ENCODE measurements at regions not wholly inside any gene's neighbourhood (a gene's known extent, or its start where the extent isn't known, plus 50 kb on each side); places are given as distances from the start of the nearest gene placed in this dataset.
A peak's percentile ranks its signal among the peaks of the same experiment; 100 is the strongest.

- DNase-seq (no peak), ATAC-seq (no peak)
- Mint-ChIP-seq H3K9me3 (ENCODE audit: insufficient read depth) (no peaks in the 10 kb centered on the region), H3K4me3 (no peak overlapping the region), H3K27me3 (ENCODE audit: low read depth) (no peaks in the 10 kb centered on the region), H3K27ac (no peak overlapping the region), H3K4me1 (ENCODE audit: low read depth) (peaks cover 8% of the 10 kb centered on the region), H3K36me3 (ENCODE audit: low read depth) (no peaks in the 10 kb centered on the region)
- POLR2A ChIA-PET = no interaction called here
- CTCF ChIA-PET = no interaction called here
These were observed 236.4 kb downstream of the PPP1R2C start for GRCh38 chrX:42541554-42541953.

DNA sequence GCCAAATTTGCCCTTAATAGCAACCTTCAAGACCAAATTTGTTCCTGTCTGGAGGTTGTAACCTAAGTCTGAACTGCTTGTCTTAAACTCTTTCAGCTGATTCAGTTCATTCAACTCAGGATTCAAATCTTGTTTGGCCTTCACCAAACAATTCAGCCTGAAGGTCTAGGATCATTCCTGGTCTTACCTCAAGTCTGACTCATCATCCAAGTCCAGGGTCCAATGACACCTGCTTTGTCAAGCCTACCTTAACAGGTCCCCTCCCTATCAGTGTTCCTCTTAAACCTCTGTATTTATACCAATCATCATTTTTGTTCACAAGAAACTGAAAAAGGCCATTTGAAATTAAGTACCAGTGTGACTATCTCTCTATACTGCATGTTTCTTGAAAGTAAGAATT, 237.8 kb downstream of the PPP1R2C start:
- CTCF ChIA-PET = no interaction called here
- POLR2A ChIA-PET = no interaction called here
- ATAC-seq (no peak), DNase-seq (no peak)
- H3K27me3 Mint-ChIP-seq (ENCODE audit: low read depth) = no peaks in the 10 kb centered on the region
- H3K4me3 Mint-ChIP-seq = no peak overlapping the region
- no peaks in the 10 kb centered on the region for H3K9me3 Mint-ChIP-seq (ENCODE audit: insufficient read depth)
- H3K36me3 Mint-ChIP-seq (ENCODE audit: low read depth) = no peaks in the 10 kb centered on the region
- H3K4me1 Mint-ChIP-seq (ENCODE audit: low read depth) = peaks cover 8% of the 10 kb centered on the region
- no peak overlapping the region for H3K27ac Mint-ChIP-seq

- peaks cover 5% of the 10 kb centered on the region for H3K9me3 Mint-ChIP-seq (ENCODE audit: insufficient read depth)
- ChIA-PET CTCF (no interaction called here), POLR2A (no interaction called here)
- H3K27ac Mint-ChIP-seq = peak overlapping the region; percentile 13
- H3K4me1 Mint-ChIP-seq (ENCODE audit: low read depth) = peaks cover 14% of the 10 kb centered on the region
- H3K36me3 Mint-ChIP-seq (ENCODE audit: low read depth) = no peaks in the 10 kb centered on the region
- no peak for DNase-seq
- H3K4me3 Mint-ChIP-seq = no peak overlapping the region
- ATAC-seq = no peak
- H3K27me3 Mint-ChIP-seq (ENCODE audit: low read depth) = no peaks in the 10 kb centered on the region
These were observed 239.6 kb downstream of the PPP1R2C start for GRCh38 chrX:42538405-42538804.

GRCh38 chrX:42536286-42536685, 241.7 kb downstream of the PPP1R2C start:
- H3K4me3 Mint-ChIP-seq = no peak overlapping the region
- H3K36me3 Mint-ChIP-seq (ENCODE audit: low read depth) = no peaks in the 10 kb centered on the region
- peaks cover 5% of the 10 kb centered on the region for H3K9me3 Mint-ChIP-seq (ENCODE audit: insufficient read depth)
- CTCF ChIA-PET = no interaction called here
- H3K27me3 Mint-ChIP-seq (ENCODE audit: low read depth) = no peaks in the 10 kb centered on the region
- H3K4me1 Mint-ChIP-seq (ENCODE audit: low read depth) = peaks cover 14% of the 10 kb centered on the region
- ATAC-seq = no peak
- POLR2A ChIA-PET = no interaction called here
- DNase-seq = no peak
- H3K27ac Mint-ChIP-seq = no peak overlapping the region

DNA sequence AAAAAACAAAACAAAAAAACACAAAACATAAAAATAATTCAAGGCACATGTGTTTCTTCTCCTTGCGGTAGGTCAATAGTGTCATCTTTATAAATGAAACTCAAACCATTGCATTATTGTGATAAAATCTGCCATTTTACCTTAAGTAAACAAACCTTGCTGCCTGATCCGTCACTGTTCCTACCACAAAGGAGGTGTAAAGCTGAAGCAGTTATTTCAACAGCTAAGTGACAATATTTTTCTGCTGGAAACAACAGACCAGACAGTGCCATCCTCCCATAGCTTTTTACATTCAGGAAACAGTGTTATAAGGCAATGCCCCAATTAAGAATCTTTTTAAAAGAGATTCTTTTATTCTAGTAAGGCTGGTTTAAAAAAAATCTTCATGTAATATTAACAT, 242.7 kb downstream of the PPP1R2C start:
- peaks cover 16% of the 10 kb centered on the region for H3K4me1 Mint-ChIP-seq (ENCODE audit: low read depth)
- no peaks in the 10 kb centered on the region for H3K36me3 Mint-ChIP-seq (ENCODE audit: low read depth)
- DNase-seq = no peak
- CTCF ChIA-PET = no interaction called here
- H3K27ac Mint-ChIP-seq = no peak overlapping the region
- no peak for ATAC-seq
- POLR2A ChIA-PET = no interaction called here
- H3K4me3 Mint-ChIP-seq = no peak overlapping the region
- H3K27me3 Mint-ChIP-seq (ENCODE audit: low read depth) = no peaks in the 10 kb centered on the region
- peaks cover 5% of the 10 kb centered on the region for H3K9me3 Mint-ChIP-seq (ENCODE audit: insufficient read depth)

DNA sequence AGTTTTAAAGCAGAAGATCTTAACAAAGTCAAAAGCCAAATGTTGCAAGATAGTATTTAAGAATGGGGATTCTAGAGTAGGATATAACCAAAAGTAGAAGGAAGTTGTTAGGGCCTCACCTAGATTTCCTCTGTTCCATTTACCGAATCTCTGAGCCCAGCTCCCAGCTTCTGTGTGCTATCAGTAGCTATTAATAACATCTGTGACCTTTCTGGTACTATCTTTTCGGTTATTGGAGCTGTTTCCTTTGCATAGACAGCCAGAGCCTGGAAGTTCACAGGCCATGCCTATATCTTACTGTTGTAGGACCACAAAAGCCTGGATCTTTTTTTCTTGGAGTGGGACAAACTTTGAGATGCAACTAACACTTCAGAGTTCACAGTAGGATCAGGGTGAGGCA, 244.2 kb downstream of the PPP1R2C start:
- POLR2A ChIA-PET = no interaction called here
- CTCF ChIA-PET = no interaction called here
- H3K4me3 Mint-ChIP-seq = no peak overlapping the region
- H3K27ac Mint-ChIP-seq = no peak overlapping the region
- no peak for DNase-seq
- peaks cover 5% of the 10 kb centered on the region for H3K9me3 Mint-ChIP-seq (ENCODE audit: insufficient read depth)
- H3K4me1 Mint-ChIP-seq (ENCODE audit: low read depth) = peaks cover 14% of the 10 kb centered on the region
- no peaks in the 10 kb centered on the region for H3K36me3 Mint-ChIP-seq (ENCODE audit: low read depth)
- ATAC-seq = no peak
- H3K27me3 Mint-ChIP-seq (ENCODE audit: low read depth) = no peaks in the 10 kb centered on the region

DNA sequence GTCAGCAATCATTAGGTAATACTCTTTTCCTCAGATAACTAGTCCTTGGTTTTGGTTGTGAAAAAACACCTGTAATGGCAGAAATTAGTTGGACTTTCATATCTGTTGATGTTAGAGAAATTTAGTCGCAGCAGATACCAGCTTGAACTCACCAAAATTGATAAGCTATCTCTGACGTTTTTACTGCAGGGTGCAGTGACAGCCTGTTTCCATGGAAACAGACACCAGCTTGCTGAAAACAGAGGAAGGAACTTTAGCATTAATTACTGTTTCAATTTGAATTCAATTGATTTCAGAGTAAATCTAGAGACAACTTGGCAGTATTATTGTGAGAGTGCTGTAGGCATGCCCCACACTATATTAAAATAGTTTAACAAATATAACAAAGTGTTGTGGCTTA, 246.5 kb downstream of the PPP1R2C start:
- POLR2A ChIA-PET = no interaction called here
- Mint-ChIP-seq H3K27ac (no peak overlapping the region), H3K9me3 (ENCODE audit: insufficient read depth) (peaks cover 9% of the 10 kb centered on the region), H3K36me3 (ENCODE audit: low read depth) (no peaks in the 10 kb centered on the region), H3K4me1 (ENCODE audit: low read depth) (peaks cover 8% of the 10 kb centered on the region), H3K4me3 (no peak overlapping the region), H3K27me3 (ENCODE audit: low read depth) (no peaks in the 10 kb centered on the region)
- ATAC-seq (no peak), DNase-seq (no peak)
- CTCF ChIA-PET = no interaction called here

DNA sequence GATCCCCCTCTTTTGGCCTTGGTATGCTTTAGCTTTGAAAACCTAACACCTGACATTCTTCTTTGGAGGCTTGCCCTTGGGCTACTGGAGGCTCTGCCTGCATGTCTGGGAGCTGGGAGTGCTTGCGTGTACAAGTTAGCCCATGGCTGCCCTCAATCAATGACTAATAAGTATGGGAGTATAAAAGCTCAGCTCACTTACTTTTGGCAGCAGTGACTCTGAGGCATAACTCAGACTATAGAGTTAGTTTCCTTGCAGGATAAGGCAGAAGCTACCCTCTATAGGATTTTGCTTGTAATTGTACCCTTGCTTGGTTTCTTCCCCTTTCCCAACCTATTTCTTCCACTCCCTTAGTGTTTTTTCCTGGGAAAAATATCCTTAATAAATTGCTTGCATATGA, 247.9 kb downstream of the PPP1R2C start:
- no peaks in the 10 kb centered on the region for H3K36me3 Mint-ChIP-seq (ENCODE audit: low read depth)
- no peak overlapping the region for H3K4me3 Mint-ChIP-seq
- ChIA-PET POLR2A (no interaction called here), CTCF (no interaction called here)
- H3K4me1 Mint-ChIP-seq (ENCODE audit: low read depth) = peaks cover 8% of the 10 kb centered on the region
- peaks cover 8% of the 10 kb centered on the region for H3K9me3 Mint-ChIP-seq (ENCODE audit: insufficient read depth)
- no peak for DNase-seq
- H3K27me3 Mint-ChIP-seq (ENCODE audit: low read depth) = no peaks in the 10 kb centered on the region
- H3K27ac Mint-ChIP-seq = no peak overlapping the region
- ATAC-seq = no peak

DNA sequence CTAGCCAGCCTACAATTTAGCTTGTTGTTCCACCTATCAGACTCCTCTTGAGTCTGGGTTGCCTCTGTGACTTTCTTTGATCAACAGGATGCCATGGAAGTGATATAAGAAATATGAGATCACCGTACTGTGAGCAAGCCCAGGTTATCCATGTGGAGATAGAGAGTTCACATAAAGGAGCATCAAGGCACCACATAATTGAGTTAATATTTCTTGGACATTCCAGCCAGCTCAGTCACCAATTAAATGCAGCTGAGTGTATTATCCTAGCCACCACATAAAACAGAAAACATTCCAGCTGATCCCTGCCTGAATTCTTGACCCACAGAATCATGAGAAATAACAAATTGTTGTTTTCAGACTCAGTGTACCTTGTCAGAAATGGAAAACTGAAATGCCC, 253.6 kb downstream of the PPP1R2C start:
- no peaks in the 10 kb centered on the region for H3K4me1 Mint-ChIP-seq (ENCODE audit: low read depth)
- ATAC-seq = no peak
- peaks cover 4% of the 10 kb centered on the region for H3K9me3 Mint-ChIP-seq (ENCODE audit: insufficient read depth)
- POLR2A ChIA-PET = no interaction called here
- H3K4me3 Mint-ChIP-seq = no peak overlapping the region
- no peaks in the 10 kb centered on the region for H3K36me3 Mint-ChIP-seq (ENCODE audit: low read depth)
- no peak for DNase-seq
- H3K27me3 Mint-ChIP-seq (ENCODE audit: low read depth) = no peaks in the 10 kb centered on the region
- H3K27ac Mint-ChIP-seq = no peak overlapping the region
- CTCF ChIA-PET = no interaction called here

DNA sequence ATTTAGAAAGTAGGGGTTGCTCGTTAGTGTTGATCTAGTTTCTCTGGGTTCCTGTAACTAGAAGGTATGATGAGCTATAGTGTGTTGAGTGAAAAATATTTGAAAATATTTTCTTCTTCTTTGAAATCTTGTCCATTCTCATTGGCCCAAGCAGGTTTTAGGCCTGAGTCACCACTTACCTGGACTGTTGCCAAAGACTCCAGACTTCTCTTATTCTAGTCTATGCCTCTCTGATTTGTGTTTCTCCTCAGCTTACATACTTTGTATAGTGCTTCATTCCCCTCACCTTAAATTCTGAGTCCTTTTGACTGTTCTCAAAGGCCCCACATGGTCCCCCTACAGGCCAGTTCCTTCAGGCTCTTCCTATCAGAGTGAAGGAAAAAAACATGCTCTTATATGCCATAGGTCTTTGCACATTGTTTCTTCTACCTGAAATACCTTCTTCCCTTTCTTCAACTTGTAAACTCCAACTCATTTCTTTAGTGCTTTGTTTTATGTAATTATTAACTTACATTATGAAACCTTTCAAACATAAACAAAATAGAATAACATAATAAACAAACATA, 258.2 kb downstream of the PPP1R2C start:
- Mint-ChIP-seq H3K9me3 (ENCODE audit: insufficient read depth) (no peaks in the 10 kb centered on the region), H3K4me3 (no peak overlapping the region), H3K27me3 (ENCODE audit: low read depth) (no peaks in the 10 kb centered on the region), H3K27ac (no peak overlapping the region), H3K4me1 (ENCODE audit: low read depth) (no peaks in the 10 kb centered on the region), H3K36me3 (ENCODE audit: low read depth) (no peaks in the 10 kb centered on the region)
- ChIA-PET CTCF (no interaction called here), POLR2A (no interaction called here)
- no peak for DNase-seq
- ATAC-seq = no peak

- ChIA-PET POLR2A (no interaction called here), CTCF (no interaction called here)
- ATAC-seq (no peak), DNase-seq (no peak)
- Mint-ChIP-seq H3K4me1 (ENCODE audit: low read depth) (no peaks in the 10 kb centered on the region), H3K27me3 (ENCODE audit: low read depth) (no peaks in the 10 kb centered on the region), H3K9me3 (ENCODE audit: insufficient read depth) (no peaks in the 10 kb centered on the region), H3K27ac (no peak overlapping the region), H3K4me3 (no peak overlapping the region), H3K36me3 (ENCODE audit: low read depth) (no peaks in the 10 kb centered on the region)
These were observed 262.0 kb downstream of the PPP1R2C start for GRCh38 chrX:42515939-42516338.

DNA sequence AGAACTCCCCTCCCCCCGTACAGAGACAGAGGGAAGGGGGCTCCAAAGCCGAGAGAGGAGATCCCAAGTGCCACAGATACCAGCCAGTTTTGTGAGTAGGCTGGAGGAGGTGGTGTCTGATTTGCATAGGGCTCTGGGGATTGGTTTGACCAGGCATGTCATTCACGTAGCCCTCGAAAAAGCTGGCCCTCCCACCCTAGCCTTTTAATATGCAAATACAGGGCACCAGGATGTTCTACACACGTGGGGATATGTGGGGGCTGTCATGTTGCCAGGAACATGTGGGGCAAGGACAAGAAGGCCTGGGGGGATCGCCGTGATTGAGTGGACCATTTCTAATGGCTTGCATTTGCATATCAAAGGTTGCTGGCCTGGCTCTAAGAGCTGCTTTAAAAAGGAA, 272.9 kb downstream of the PPP1R2C start:
- Mint-ChIP-seq H3K36me3 (ENCODE audit: low read depth) (peaks cover 1% of the 10 kb centered on the region), H3K4me3 (no peak overlapping the region), H3K27me3 (ENCODE audit: low read depth) (no peaks in the 10 kb centered on the region), H3K27ac (no peak overlapping the region), H3K4me1 (ENCODE audit: low read depth) (no peaks in the 10 kb centered on the region), H3K9me3 (ENCODE audit: insufficient read depth) (peaks cover 9% of the 10 kb centered on the region)
- ChIA-PET POLR2A (no interaction called here), CTCF (no interaction called here)
- DNase-seq = no peak
- no peak for ATAC-seq

GRCh38 chrX:42499620-42500019, 278.3 kb downstream of the PPP1R2C start:
- ChIA-PET CTCF (no interaction called here), POLR2A (no interaction called here)
- DNase-seq (no peak), ATAC-seq (no peak)
- Mint-ChIP-seq H3K4me1 (ENCODE audit: low read depth) (no peaks in the 10 kb centered on the region), H3K27me3 (ENCODE audit: low read depth) (no peaks in the 10 kb centered on the region), H3K4me3 (no peak overlapping the region), H3K27ac (no peak overlapping the region), H3K9me3 (ENCODE audit: insufficient read depth) (no peaks in the 10 kb centered on the region), H3K36me3 (ENCODE audit: low read depth) (no peaks in the 10 kb centered on the region)

All from activated CD8-positive, alpha-beta T cell treated with anti-CD3 and anti-CD28 coated beads, Interleukin-2, amount 10 ng/mL, durations not matched to agents 7 days and 5 days (primary cell).